Tibial nerve (tissue), 4 donors: ENCODE measurements at regions not wholly inside any gene's neighbourhood (a gene's known extent, or its start where the extent isn't known, plus 50 kb on each side); places are given as distances from the start of the nearest gene placed in this dataset.

Experiments
- DNase-seq, 2 donors: peaks; one replicate each; pipeline ENCODE4 v3.0.0-alpha.2; 2019; ENCODE audit warnings: low spot score in 2 of 2
- H3K27ac ChIP-seq, 4 donors: fragments of 200-600 bp; sonication (generic) in 3 of 4; one replicate each; pipeline ENCODE4 v1.5.1; 2017 to 2019; ENCODE audit warnings: mild to moderate bottlenecking in 1 of 4
- H3K27me3 ChIP-seq, 2 donors: fragments of 200-600 bp; sonication (generic) in 1 of 2; one replicate each; pipeline versions ENCODE4 v1.5.1 to v1.6.0; 2017 to 2019
- H3K36me3 ChIP-seq, 3 donors: fragments of 200-600 bp; sonication (generic); one replicate each; pipeline ENCODE4 v1.5.1; 2018 to 2019
- H3K4me1 ChIP-seq, 4 donors: fragments of 200-600 bp; sonication (generic) in 3 of 4; one replicate each; pipeline ENCODE4 v1.5.1; 2017 to 2019
- H3K4me3 ChIP-seq, 4 donors: fragments of 200-600 bp; sonication (generic) in 3 of 4; one replicate each; pipeline ENCODE4 v1.5.1; 2017 to 2019; ENCODE audit warnings: mild to moderate bottlenecking in 1 of 4, moderate library complexity in 1 of 4
- H3K9me3 ChIP-seq, 4 donors: fragments of 200-600 bp; sonication (generic) in 3 of 4; one replicate each; pipeline ENCODE4 v1.5.1; 2017 to 2019
- CTCF ChIP-seq, 5 experiments: fragments of 200-600 bp in 3 of 5; fragments of 450-650 bp in 2 of 5; sonication (generic) in 3 of 5; IDR thresholded peaks; one replicate each; pipeline ENCODE4 v1.5.1; 2016 to 2019; ENCODE audit warnings: antibody characterized with exemption in 5 of 5, mild to moderate bottlenecking in 3 of 5, moderate library complexity in 2 of 5
- EP300 ChIP-seq, 2 donors: sonication (generic); formaldehyde crosslinking; IDR thresholded peaks; one replicate each; pipeline ENCODE4 v1.6.1; 2017; ENCODE audit warnings: antibody characterized with exemption in 2 of 2, mild to moderate bottlenecking in 1 of 2
- POLR2A ChIP-seq, 2 donors: fragments of 450-650 bp; IDR thresholded peaks; one replicate each; pipeline ENCODE4 v1.6.1; 2017; ENCODE audit warnings: antibody characterized with exemption in 2 of 2, mild to moderate bottlenecking in 2 of 2, moderate library complexity in 2 of 2
- WGBS, 2 donors: methylation state at CpG; one replicate each; pipeline ENCODE4 v1.1.5; 2018; 5-methylcytosine and 5-hydroxymethylcytosine counted together

- no peaks in the 10 kb centered on the region for H3K36me3 ChIP-seq
- H3K27ac ChIP-seq: no peak overlapping the region
- H3K4me1 ChIP-seq: no peaks in the 10 kb centered on the region
- no peaks in the 10 kb centered on the region for H3K9me3 ChIP-seq
- no peaks in the 10 kb centered on the region for H3K27me3 ChIP-seq
- TF ChIP-seq POLR2A (IDR thresholded peaks at IDR 0.05) (no peak), EP300 (IDR thresholded peaks at IDR 0.05) (no peak), CTCF (IDR thresholded peaks at IDR 0.05) (no peak)
- WGBS, 2 donors: 59 to 64% methylated on average over 6 of the region's 6 CpGs
- H3K4me3 ChIP-seq: no peak overlapping the region
- no peak for DNase-seq
Observed at GRCh38 chr7:41501006-41501405, 201.9 kb downstream of the INHBA start.

GRCh38 chr7:41492603-41493002, 210.3 kb downstream of the INHBA start:
- H3K27ac ChIP-seq: no peak overlapping the region
- 42 to 52% methylated on average over 4 of the region's 4 CpGs for WGBS, 2 donors
- TF ChIP-seq EP300 (IDR thresholded peaks at IDR 0.05) (no peak), POLR2A (IDR thresholded peaks at IDR 0.05) (no peak), CTCF (IDR thresholded peaks at IDR 0.05) (no peak)

GRCh38 chr7:41491883-41492471, 210.9 kb downstream of the INHBA start:
- H3K36me3 ChIP-seq: no peaks in the 10 kb centered on the region
- 31 to 33% methylated on average over 3 of the region's 3 CpGs for WGBS, 2 donors
- H3K27ac ChIP-seq: no peak overlapping the region
- H3K4me1 ChIP-seq: no peaks in the 10 kb centered on the region
- H3K4me3 ChIP-seq: no peak overlapping the region
- H3K9me3 ChIP-seq: no peaks in the 10 kb centered on the region
- DNase-seq: no peak
- no peaks in the 10 kb centered on the region for H3K27me3 ChIP-seq
- no peak for TF ChIP-seq POLR2A (IDR thresholded peaks at IDR 0.05)
- TF ChIP-seq EP300 (IDR thresholded peaks at IDR 0.05): no peak
- no peak for TF ChIP-seq CTCF (IDR thresholded peaks at IDR 0.05)

More at GRCh38 chr7:41492603-41493002, 210.3 kb downstream of the INHBA start:
- Histone ChIP-seq H3K4me1 (no peaks in the 10 kb centered on the region), H3K9me3 (no peaks in the 10 kb centered on the region), H3K36me3 (no peaks in the 10 kb centered on the region), H3K4me3 (no peak overlapping the region), H3K27me3 (no peaks in the 10 kb centered on the region)
- DNase-seq: no peak

GRCh38 chr7:41491308-41491707, 211.6 kb downstream of the INHBA start:
- H3K27me3 ChIP-seq: no peaks in the 10 kb centered on the region
- no peak overlapping the region for H3K4me3 ChIP-seq
- 42 to 50% methylated on average over 5 of the region's 5 CpGs for WGBS, 2 donors
- H3K27ac ChIP-seq: no peak overlapping the region
- no peaks in the 10 kb centered on the region for H3K36me3 ChIP-seq
- no peak for DNase-seq
- no peaks in the 10 kb centered on the region for H3K4me1 ChIP-seq
- TF ChIP-seq EP300 (IDR thresholded peaks at IDR 0.05): no peak
- TF ChIP-seq CTCF (IDR thresholded peaks at IDR 0.05): no peak
- no peak for TF ChIP-seq POLR2A (IDR thresholded peaks at IDR 0.05)
- no peaks in the 10 kb centered on the region for H3K9me3 ChIP-seq

GRCh38 chr7:41489885-41490284, 213.0 kb downstream of the INHBA start:
- DNase-seq: no peak
- no peak overlapping the region for H3K27ac ChIP-seq
- H3K4me1 ChIP-seq: no peaks in the 10 kb centered on the region
- no peaks in the 10 kb centered on the region for H3K36me3 ChIP-seq
- WGBS, 2 donors: 96% methylated on average over 2 of the region's 2 CpGs
- no peak overlapping the region for H3K4me3 ChIP-seq
- H3K27me3 ChIP-seq: no peaks in the 10 kb centered on the region
- TF ChIP-seq POLR2A (IDR thresholded peaks at IDR 0.05): no peak
- TF ChIP-seq EP300 (IDR thresholded peaks at IDR 0.05): no peak
- no peak for TF ChIP-seq CTCF (IDR thresholded peaks at IDR 0.05)
- peaks cover 0 to 5% (median 0%) of the 10 kb centered on the region in 4 donors for H3K9me3 ChIP-seq
